Thoracic aorta (tissue), 2 donors: ENCODE measurements at regions not wholly inside any gene's neighbourhood (a gene's known extent, or its start where the extent isn't known, plus 50 kb on each side); places are given as distances from the start of the nearest gene placed in this dataset.

Experiments
- ATAC-seq: fragments of 150-250 bp; one replicate; pipeline ENCODE4 v1.8.0; 2017; ENCODE audit warnings: low read depth; ENCODE audit not compliant: insufficient number of reproducible peaks, low FRiP score
- DNase-seq: peaks from one replicate; pipeline ENCODE4 v3.0.0-alpha.2; 2020; ENCODE audit warnings: low spot score
- H3K27ac ChIP-seq, 2 donors: fragments of 200-600 bp; sonication (generic); 1 replicate in 1 of 2; 2 replicates in 1 of 2; pipeline ENCODE4 v1.5.1; 2016; ENCODE audit warnings: mild to moderate bottlenecking in 2 of 2, moderate library complexity in 2 of 2
- H3K27me3 ChIP-seq: fragments of 200-600 bp; sonication (generic); replicated peaks from 2 replicates; pipeline ENCODE4 v1.6.0; 2016; ENCODE audit warnings: mild to moderate bottlenecking; ENCODE audit not compliant: insufficient read depth
- H3K36me3 ChIP-seq: fragments of 200-600 bp; sonication (generic); one replicate; pipeline ENCODE4 v1.5.1; 2016
- H3K4me1 ChIP-seq, 2 donors: fragments of 200-600 bp; sonication (generic); 1 replicate in 1 of 2; 2 replicates in 1 of 2; pipeline versions ENCODE4 v1.5.1 to v1.6.0; 2016; ENCODE audit warnings: low read depth in 2 of 2, mild to moderate bottlenecking in 1 of 2; ENCODE audit not compliant: control insufficient read depth in 1 of 2
- H3K4me3 ChIP-seq: fragments of 200-600 bp; sonication (generic); 2 replicates; pipeline ENCODE4 v1.5.1; 2016; ENCODE audit warnings: mild to moderate bottlenecking
- H3K9me3 ChIP-seq: fragments of 200-600 bp; sonication (generic); 2 replicates; pipeline ENCODE4 v1.5.1; 2016
- CTCF ChIP-seq: fragments of 200-600 bp; sonication (generic); IDR thresholded peaks from one replicate; pipeline ENCODE4 v1.5.1; 2019; ENCODE audit warnings: antibody characterized with exemption

DNA sequence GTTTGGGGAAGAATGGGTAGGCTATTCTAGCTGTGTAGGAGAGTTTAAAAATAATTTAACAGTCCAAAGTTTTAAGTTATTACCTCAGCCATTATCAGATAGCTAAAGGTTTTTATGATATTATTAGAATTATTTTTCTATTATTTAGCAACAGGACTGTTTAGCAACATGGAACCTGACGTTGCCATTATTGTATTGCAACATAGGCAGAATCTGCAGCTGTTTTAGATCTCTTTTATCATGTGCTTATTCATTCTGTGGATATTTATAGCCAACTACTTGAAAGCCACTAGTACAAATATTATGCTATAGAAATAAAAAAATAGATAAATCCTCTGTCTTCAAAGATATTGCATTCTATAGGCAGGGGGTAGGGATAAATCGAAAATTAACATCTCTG lies 382.0 kb upstream of the TRAM1L1 start:
- H3K4me3 ChIP-seq, result no peak overlapping the region
- no peak overlapping the region for H3K27ac ChIP-seq
- H3K27me3 ChIP-seq, result no peaks in the 10 kb centered on the region
- no peaks in the 10 kb centered on the region for H3K36me3 ChIP-seq
- H3K4me1 ChIP-seq, result no peaks in the 10 kb centered on the region
- ATAC-seq, result no peak
- TF ChIP-seq CTCF, result no peak
- H3K9me3 ChIP-seq, result no peaks in the 10 kb centered on the region
- no peak for DNase-seq

- no peaks in the 10 kb centered on the region for H3K36me3 ChIP-seq
- TF ChIP-seq CTCF, result no peak
- H3K4me1 ChIP-seq, result no peaks in the 10 kb centered on the region
- no peaks in the 10 kb centered on the region for H3K27me3 ChIP-seq
- H3K27ac ChIP-seq, result no peak overlapping the region
- H3K4me3 ChIP-seq, result no peak overlapping the region
- ATAC-seq, result no peak
- no peaks in the 10 kb centered on the region for H3K9me3 ChIP-seq
- DNase-seq, result no peak
These were observed 389.6 kb upstream of the TRAM1L1 start for GRCh38 chr4:117474987-117475386.

DNA sequence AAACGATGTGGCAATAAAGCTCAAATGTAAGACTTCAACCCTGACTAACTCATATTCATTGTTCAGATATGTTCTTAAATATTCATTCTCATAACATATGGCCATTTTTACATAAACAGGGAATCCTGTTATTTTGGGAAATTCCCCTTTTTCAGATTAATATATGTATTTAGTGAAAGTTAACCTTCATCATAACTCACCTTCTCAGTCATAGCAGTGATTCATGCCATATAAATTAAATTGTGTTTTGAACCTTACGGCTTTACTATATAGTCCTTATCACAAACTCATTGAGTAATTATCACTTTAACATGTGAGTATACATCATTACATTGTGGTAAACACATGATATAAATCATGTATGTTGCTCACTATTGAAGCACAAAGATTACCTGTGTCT lies 392.5 kb upstream of the TRAM1L1 start:
- DNase-seq (no peak), ATAC-seq (no peak)
- TF ChIP-seq CTCF, result no peak
- no peaks in the 10 kb centered on the region for H3K9me3 ChIP-seq
- H3K27ac ChIP-seq, result no peak overlapping the region
- H3K4me1 ChIP-seq, result no peaks in the 10 kb centered on the region
- no peaks in the 10 kb centered on the region for H3K27me3 ChIP-seq
- H3K36me3 ChIP-seq, result no peaks in the 10 kb centered on the region
- H3K4me3 ChIP-seq, result no peak overlapping the region

DNA sequence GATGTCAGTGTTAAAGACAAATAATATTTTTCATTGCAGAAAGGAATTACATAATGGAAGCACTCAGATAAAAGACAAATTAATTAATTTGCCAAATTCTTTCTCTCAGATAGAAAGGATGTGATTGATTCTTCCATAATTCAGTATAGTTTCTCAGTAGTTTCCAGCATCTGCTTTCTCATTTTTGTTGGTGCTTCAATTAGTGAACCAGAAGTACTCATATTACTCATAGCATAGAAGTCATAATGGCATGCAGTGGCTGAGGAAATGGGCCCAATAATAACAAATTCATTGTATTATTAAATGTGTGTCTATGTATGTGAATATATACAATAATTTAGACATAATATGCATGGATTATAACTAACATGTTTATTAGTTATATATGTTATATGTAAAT lies 393.3 kb upstream of the TRAM1L1 start:
- Histone ChIP-seq H3K27me3 (no peaks in the 10 kb centered on the region), H3K4me3 (no peak overlapping the region), H3K27ac (no peak overlapping the region), H3K4me1 (no peaks in the 10 kb centered on the region), H3K36me3 (no peaks in the 10 kb centered on the region), H3K9me3 (no peaks in the 10 kb centered on the region)
- DNase-seq (no peak), ATAC-seq (no peak)
- TF ChIP-seq CTCF, result no peak

DNA sequence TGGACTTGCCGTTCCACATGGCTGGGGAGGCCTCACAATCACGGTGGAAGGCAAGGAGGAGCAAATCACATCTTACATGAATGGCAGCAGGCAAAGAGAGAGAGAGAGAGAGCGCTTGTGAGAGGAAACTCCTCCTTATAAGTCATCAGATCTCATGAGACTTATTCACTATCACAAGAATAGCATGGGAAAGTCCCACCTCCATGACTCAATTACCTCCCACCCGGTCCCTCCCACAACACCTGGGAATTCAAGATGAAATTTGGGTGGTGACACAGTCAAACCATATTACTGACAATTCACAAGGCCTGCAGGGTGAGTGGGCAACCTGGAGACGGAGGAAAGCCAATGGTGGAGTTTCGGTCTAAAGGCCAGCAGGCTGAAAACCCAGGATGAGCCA lies 394.3 kb upstream of the TRAM1L1 start:
- no peak for ATAC-seq
- no peak for TF ChIP-seq CTCF
- no peaks in the 10 kb centered on the region for H3K27me3 ChIP-seq
- H3K4me1 ChIP-seq, result no peaks in the 10 kb centered on the region
- H3K9me3 ChIP-seq, result no peaks in the 10 kb centered on the region
- no peak overlapping the region for H3K27ac ChIP-seq
- DNase-seq, result no peak
- H3K36me3 ChIP-seq, result no peaks in the 10 kb centered on the region
- H3K4me3 ChIP-seq, result no peak overlapping the region
